RWPE1 (cell line): ENCODE measurements at regions not wholly inside any gene's neighbourhood (a gene's known extent, or its start where the extent isn't known, plus 50 kb on each side); places are given as distances from the start of the nearest gene placed in this dataset.
A peak's percentile ranks its signal among the peaks of the same experiment; 100 is the strongest.

ENCODE experiments used
- CTCF ChIA-PET: fragments of 350-600 bp; sonication (Branson Sonifier 250); formaldehyde crosslinking; extraction: SDS; loops from one replicate; lab custom pipeline; 2021; lab: Yijun Ruan, JAX
- POLR2A ChIA-PET: fragments of 400-600 bp; formaldehyde crosslinking; extraction: SDS; loops from one replicate; lab custom pipeline; 2020; ENCODE audit warnings: antibody characterized with exemption; ENCODE audit not compliant: low non-redundant PET; lab: Yijun Ruan, JAX
- DNase-seq: peaks from one replicate; pipeline ENCODE4 v3.0.0; 2012; ENCODE audit warnings: low spot score
- H3K27ac ChIP-seq: fragments of 450-650 bp; 2 replicates; pipeline ENCODE4 v1.5.1; 2017
- CTCF ChIP-seq: fragments of 450-650 bp; conservative IDR thresholded peaks from 2 replicates; pipeline ENCODE4 v1.5.1; 2017; ENCODE audit warnings: low read depth, mild to moderate bottlenecking

DNA sequence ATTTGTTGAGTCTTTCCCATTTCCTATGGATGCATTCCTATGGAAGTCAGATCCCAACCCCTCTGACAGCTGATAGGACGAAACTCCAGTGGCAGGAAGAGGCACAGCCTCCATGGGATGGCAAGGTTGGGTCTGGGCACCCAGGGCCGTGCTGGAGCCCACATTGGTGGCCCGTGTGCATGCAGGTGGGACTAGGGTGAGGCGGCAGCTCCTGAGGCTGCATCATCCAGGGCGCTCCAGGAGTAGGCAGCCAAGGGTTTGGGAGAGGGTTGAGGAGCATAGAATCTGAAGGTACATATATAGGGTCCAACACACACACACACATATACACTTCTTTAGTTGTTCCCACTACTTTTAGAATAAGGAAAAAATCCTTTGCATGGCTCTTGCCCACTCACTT, 81.4 kb upstream of the BMPER start:
- TF ChIP-seq CTCF, result no peak
- H3K27ac ChIP-seq, result no peak overlapping the region
- ChIA-PET POLR2A (no interaction called here), CTCF (interaction anchor here (0.6 kb wide), 1 partner anchor 309 kb away, joined by 5 read pairs; no protein-coding TSS in a partner anchor)
- DNase-seq, result no peak

- ChIA-PET CTCF (no interaction called here), POLR2A (no interaction called here)
- no peak for TF ChIP-seq CTCF
Observed at GRCh38 chr7:33824911-33825459, 80.4 kb upstream of the BMPER start.

GRCh38 chr7:33825644-33826043, 79.7 kb upstream of the BMPER start:
- CTCF ChIA-PET, result no interaction called here
- no peak for DNase-seq
- no peak for TF ChIP-seq CTCF
- POLR2A ChIA-PET, result no interaction called here
- no peak overlapping the region for H3K27ac ChIP-seq

More at GRCh38 chr7:33824911-33825459, 80.4 kb upstream of the BMPER start:
- DNase-seq, result no peak
- H3K27ac ChIP-seq, result no peak overlapping the region

DNA sequence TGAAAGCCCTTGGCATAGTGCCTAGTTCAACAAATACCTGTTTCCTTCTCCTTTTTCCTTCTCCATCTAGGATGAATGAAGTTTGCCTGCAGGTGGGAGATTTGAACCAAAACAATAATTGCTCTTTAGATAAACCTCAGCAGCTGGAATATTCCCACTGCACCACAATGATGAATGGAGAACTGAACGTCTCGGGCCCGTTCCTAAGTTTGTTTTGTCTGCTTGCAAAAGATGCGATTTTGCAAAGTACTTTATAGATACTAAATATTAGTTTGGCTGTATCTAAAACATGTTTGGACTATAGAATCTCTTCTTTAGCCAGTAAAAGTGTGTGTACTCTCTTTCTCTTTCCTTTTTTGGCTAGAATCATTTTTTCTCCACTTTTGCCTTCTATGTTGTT, 75.8 kb upstream of the BMPER start:
- H3K27ac ChIP-seq, result no peak overlapping the region
- ChIA-PET POLR2A (no interaction called here), CTCF (no interaction called here)
- TF ChIP-seq CTCF, result no peak
- no peak for DNase-seq

- no peak for TF ChIP-seq CTCF
- DNase-seq, result peak; percentile 29
- peak overlapping the region; percentile 77 for H3K27ac ChIP-seq
- POLR2A ChIA-PET, result no interaction called here
- CTCF ChIA-PET, result no interaction called here
Observed at GRCh38 chr7:33831389-33832141, 73.8 kb upstream of the BMPER start.

GRCh38 chr7:33832271-33832721, 73.0 kb upstream of the BMPER start:
- CTCF ChIA-PET, result no interaction called here
- POLR2A ChIA-PET, result no interaction called here
- peak overlapping the region; percentile 77 for H3K27ac ChIP-seq
- DNase-seq, result no peak
- no peak for TF ChIP-seq CTCF
